K562 (cell line): ENCODE measurements at regions not wholly inside any gene's neighbourhood (a gene's known extent, or its start where the extent isn't known, plus 50 kb on each side); places are given as distances from the start of the nearest gene placed in this dataset.

Experiments used
- ATAC-seq: fragments of 200-7000 bp; cut with Tn5 transposase; 3 replicates; pipeline ENCODE4 v1.9.1; 2020; ENCODE audit warnings: moderate library complexity
- BruUV-seq: library from RNA; stranded (reverse); fragments of 400-500 nt; replicated peaks from 2 replicates; lab custom pipeline; 2021; lab: Mats Ljungman, UMichigan
- CTCF ChIA-PET: fragments of 300-600 bp; formaldehyde crosslinking; extraction: SDS; loops from one replicate; lab custom pipeline; 2021; ENCODE audit warnings: low intra/inter-chr PET ratio; lab: Yijun Ruan, JAX
- POLR2A ChIA-PET: fragments of 300-600, 350-650 bp; sonication (Branson Sonifier 250); formaldehyde crosslinking; extraction: SDS; loops from one replicate; lab custom pipeline; 2021; ENCODE audit warnings: antibody characterized with exemption, inconsistent platforms; lab: Yijun Ruan, JAX
- DNase-seq, 4 experiments: peaks; one replicate each; pipeline versions ENCODE4 v3.0.0 to v3.0.0-alpha.2; 2011 to 2018; ENCODE audit warnings: low spot score in 3 of 4, mixed read lengths in 3 of 4; ENCODE audit errors: extremely low read depth in 1 of 4
- FAIRE-seq: peaks from 2 replicates; lab custom pipeline; 2011; peaks lifted over from hg19 to GRCh38; lab: Jason Lieb, UNC
- H2AFZ ChIP-seq: 2 replicates; pipeline ENCODE4 v1.6.0; 2011; ENCODE audit warnings: low read depth, low read length, control low read depth, inconsistent platforms
- H3K27ac ChIP-seq: fragments of 200-600 bp; 3 replicates; pipeline ENCODE4 v1.8.0; 2011; ENCODE audit warnings: low read depth, mild to moderate bottlenecking, control low read depth, inconsistent platforms, low read length, moderate library complexity, mixed read lengths; ENCODE audit errors: extremely low read depth
- H3K27me3 ChIP-seq, 2 experiments: fragments of 300-600 bp in 1 of 2; 2 replicates in 1 of 2; 3 replicates in 1 of 2; pipeline versions ENCODE4 v1.6.0 to v1.8.0; 2011; ENCODE audit warnings: inconsistent platforms in 2 of 2, low read length in 2 of 2, mild to moderate bottlenecking in 1 of 2, mixed read lengths in 1 of 2, moderate library complexity in 1 of 2; ENCODE audit not compliant: control insufficient read depth in 2 of 2, insufficient read depth in 2 of 2
- H3K36me3 ChIP-seq: fragments of 300-600 bp; 3 replicates; pipeline ENCODE4 v1.8.0; 2011; ENCODE audit warnings: mild to moderate bottlenecking, low read length, inconsistent platforms; ENCODE audit not compliant: control insufficient read depth, insufficient read depth
- H3K4me1 ChIP-seq, 2 experiments: fragments of 200-600 bp in 1 of 2; replicated peaks in 1 of 2; 2 replicates in 1 of 2; 3 replicates in 1 of 2; pipeline versions ENCODE4 v1.5.1 to v1.8.0; 2011; ENCODE audit warnings: inconsistent platforms in 2 of 2, low read length in 2 of 2, mild to moderate bottlenecking in 1 of 2, mixed read lengths in 1 of 2, moderate library complexity in 1 of 2; ENCODE audit not compliant: control insufficient read depth in 2 of 2, insufficient read depth in 2 of 2
- H3K4me2 ChIP-seq: 2 replicates; pipeline ENCODE4 v1.6.1; 2011; ENCODE audit warnings: low read length, control low read depth, inconsistent platforms, mixed read lengths; ENCODE audit not compliant: insufficient read depth
- H3K4me3 ChIP-seq: fragments of 200-600 bp; sonication (generic), shearing (Covaris generic); 2 replicates; pipeline ENCODE4 v1.5.1; 2016; ENCODE audit warnings: control low read depth, inconsistent platforms
- H3K79me2 ChIP-seq: fragments of 200-600 bp; 3 replicates; pipeline ENCODE4 v1.8.0; 2011; ENCODE audit warnings: low read length, inconsistent platforms; ENCODE audit not compliant: control insufficient read depth, insufficient read depth
- H3K9ac ChIP-seq, 2 experiments: 2 replicates each; pipeline versions ENCODE4 v1.6.0 to v1.6.1; 2011; ENCODE audit warnings: low read depth in 2 of 2, low read length in 2 of 2, control low read depth in 1 of 2, inconsistent platforms in 1 of 2, mild to moderate bottlenecking in 1 of 2, mixed read lengths in 1 of 2; ENCODE audit not compliant: insufficient read depth in 1 of 2
- H3K9me1 ChIP-seq: one replicate; pipeline ENCODE4 v1.6.0; 2011; ENCODE audit warnings: inconsistent platforms, mild to moderate bottlenecking, low read length, moderate library complexity; ENCODE audit not compliant: control insufficient read depth, insufficient read depth
- H3K9me3 ChIP-seq: replicated peaks from 2 replicates; pipeline ENCODE4 v1.5.1; 2011; ENCODE audit warnings: low read depth, low read length, inconsistent platforms; ENCODE audit not compliant: control insufficient read depth, insufficient read depth
- H4K20me1 ChIP-seq: replicated peaks from 2 replicates; pipeline ENCODE4 v1.6.1; 2011; ENCODE audit warnings: low read length, inconsistent platforms, mixed read lengths; ENCODE audit not compliant: control insufficient read depth, insufficient read depth
- BCL6 ChIP-seq: fragments of 250-450 bp; sonication (Bioruptor Pico); IDR thresholded peaks from 2 replicates; pipeline ENCODE4 v1.4.0; 2020
- BCLAF1 ChIP-seq, 2 experiments: fragments of 450-650 bp in 1 of 2; IDR thresholded peaks; 2 replicates each; pipeline ENCODE4 v1.6.1; 2011 to 2017; ENCODE audit warnings: low read depth in 2 of 2, antibody characterized with exemption in 1 of 2, borderline replicate concordance in 1 of 2, low read length in 1 of 2, mild to moderate bottlenecking in 1 of 2, mixed read lengths in 1 of 2; ENCODE audit not compliant: control insufficient read depth in 1 of 2
- GTF2E2 ChIP-seq: fragments of 200-800 bp; sonication (Bioruptor generic); IDR thresholded peaks from 2 replicates; pipeline ENCODE4 v1.6.1; 2016; ENCODE audit warnings: missing genetic modification characterization, missing compliant biosample characterization
- MED1 ChIP-seq: sonication (generic); formaldehyde crosslinking; IDR thresholded peaks from 2 replicates; pipeline ENCODE4 v1.8.1; 2023; ENCODE audit warnings: missing genetic modification reagents, borderline replicate concordance
- NFE2 ChIP-seq: IDR thresholded peaks from 2 replicates; pipeline ENCODE4 v1.6.1; 2014; ENCODE audit warnings: antibody characterized with exemption, low read depth
- NFIC ChIP-seq: fragments of 450-650 bp; IDR thresholded peaks from 2 replicates; pipeline ENCODE4 v1.6.1; 2017; ENCODE audit warnings: mild to moderate bottlenecking, inconsistent platforms
- NR2C1 ChIP-seq, 2 experiments: fragments of 450-650 bp; IDR thresholded peaks; 2 replicates each; pipeline ENCODE4 v1.6.1; 2017; ENCODE audit warnings: mild to moderate bottlenecking in 2 of 2, antibody characterized with exemption in 1 of 2, inconsistent platforms in 1 of 2, missing compliant biosample characterization in 1 of 2, missing genetic modification characterization in 1 of 2
- PHF20 ChIP-seq: fragments of 450-650 bp; IDR thresholded peaks from 2 replicates; pipeline ENCODE4 v1.6.1; 2018; ENCODE audit not compliant: partially characterized antibody
- SPI1 ChIP-seq: IDR thresholded peaks from 2 replicates; pipeline ENCODE4 v1.6.1; 2011; ENCODE audit warnings: low read depth, low read length, control low read depth, borderline replicate concordance
- TAL1 ChIP-seq: fragments of 450-650 bp; IDR thresholded peaks from 2 replicates; pipeline ENCODE4 v1.6.1; 2016; ENCODE audit warnings: mild to moderate bottlenecking
- ZNF695 ChIP-seq: fragments of 450-650 bp; formaldehyde crosslinking; IDR thresholded peaks from 2 replicates; pipeline ENCODE4 v1.4.0; 2020; ENCODE audit warnings: mild to moderate bottlenecking, moderate library complexity
- WGBS: fragments of 100-300 bp; shearing (Covaris generic); methylation state at CpG from one replicate; pipeline ENCODE4 v1.1.6; 2016; ENCODE audit warnings: low coverage, mixed read lengths; ENCODE audit not compliant: insufficient coverage; ENCODE audit errors: missing lambda C conversion rate; 5-methylcytosine and 5-hydroxymethylcytosine counted together
- in situ Hi-C: fragments of 300-500 bp; cut with MboI; formaldehyde crosslinking; loops from 4 replicates; pipeline ENCODE4 v1.15.0; 2018; ENCODE audit warnings: inconsistent platforms, mixed read lengths
- intact Hi-C: fragments of 100-400 bp; cut with micrococcal nuclease; formaldehyde crosslinking; loops from 2 replicates; pipeline ENCODE4 v1.14.2; 2022

GRCh38 chr1:63721531-63722189, 52.2 kb upstream of the ROR1 start:
- H3K9ac ChIP-seq = no peak overlapping the region
- H3K36me3 ChIP-seq = no peaks in the 10 kb centered on the region
- 0% methylated on average over 3 of the region's 3 CpGs for WGBS
- H3K9me1 ChIP-seq = no peaks in the 10 kb centered on the region
- H3K27me3 ChIP-seq = no peaks in the 10 kb centered on the region; a peak in 1 of 5 replicates
- POLR2A ChIA-PET = no interaction called here
- DNase-seq (no peak), ATAC-seq (no peak), FAIRE-seq (no peak)
- H2AFZ ChIP-seq = no peak overlapping the region
- no peak overlapping the region for H3K4me3 ChIP-seq
- intact Hi-C loops = no loop called here
- CTCF ChIA-PET = no interaction called here
- TF ChIP-seq NFIC (peak; percentile 67), BCL6 (CRISPR knock-in tag) (no peak)
- no peak overlapping the region for H3K27ac ChIP-seq
- no peaks in the 10 kb centered on the region for H3K79me2 ChIP-seq
- BruUV-seq = no TSS peak
- in situ Hi-C loops = no loop called here
- H3K4me2 ChIP-seq = no peak overlapping the region
- H3K9me3 ChIP-seq = no peaks in the 10 kb centered on the region
- H4K20me1 ChIP-seq = no peaks in the 10 kb centered on the region; the same call in 1 of the 2 replicates
- no peaks in the 10 kb centered on the region for H3K4me1 ChIP-seq

GRCh38 chr1:63723602-63724001, 50.2 kb upstream of the ROR1 start:
- Histone ChIP-seq H3K36me3 (no peaks in the 10 kb centered on the region), H3K27me3 (no peaks in the 10 kb centered on the region), H3K4me2 (no peak overlapping the region), H2AFZ (no peak overlapping the region), H3K9me1 (no peaks in the 10 kb centered on the region), H3K9ac (no peak overlapping the region), H3K27ac (no peak overlapping the region), H3K4me1 (no peaks in the 10 kb centered on the region), H3K79me2 (no peaks in the 10 kb centered on the region), H3K9me3 (no peaks in the 10 kb centered on the region), H4K20me1 (no peaks in the 10 kb centered on the region; the same call in 1 of the 2 replicates), H3K4me3 (no peak overlapping the region)
- TF ChIP-seq PHF20 = no peak
- no peak for TF ChIP-seq GTF2E2 (tag)
- no peak for TF ChIP-seq ZNF695
- no peak for TF ChIP-seq NR2C1 (IDR thresholded peaks at IDR 0.05)
- TF ChIP-seq NR2C1 (tag; IDR thresholded peaks at IDR 0.05) = 0 out of 2 replicates have a peak, but pooled peaks have one; percentile 34
- TF ChIP-seq MED1 (CRISPR knock-in tag) = no peak
- TF ChIP-seq NFE2 = no peak
- TF ChIP-seq TAL1 = no peak
- TF ChIP-seq SPI1 = no peak
- TF ChIP-seq BCLAF1 (IDR thresholded peaks at IDR 0.05; ENCODE audit: borderline replicate concordance in 1 of 2, control insufficient read depth in 1 of 2, low read depth in 2 of 2, low read length in 1 of 2) = no peak
- in situ Hi-C loops (no loop called here), intact Hi-C loops (no loop called here)
- FAIRE-seq (no peak), ATAC-seq (no peak), DNase-seq (no peak)
- POLR2A ChIA-PET = interaction anchor here (0.8 kb wide), 1 partner anchor 110 kb away, joined by 3 read pairs; no protein-coding TSS in a partner anchor
- WGBS = 0% methylated on average over 3 of the region's 3 CpGs
- no TSS peak for BruUV-seq
- CTCF ChIA-PET = no interaction called here
